Upper lobe of left lung (tissue), 6 donors: ENCODE measurements at regions not wholly inside any gene's neighbourhood (a gene's known extent, or its start where the extent isn't known, plus 50 kb on each side); places are given as distances from the start of the nearest gene placed in this dataset.
"Not testable (repeated sequence)": the region's sequence is repeated elsewhere in the genome, so short reads cannot be mapped to it uniquely, and the experiment has no call there.

Source experiments
- ATAC-seq, 2 donors: fragments of 200-7000 bp; cut with Tn5 transposase; one replicate each; pipeline ENCODE4 v1.9.1; 2022; ENCODE audit warnings: mild to moderate bottlenecking in 2 of 2, moderate library complexity in 2 of 2; ENCODE audit not compliant: low FRiP score in 2 of 2
- DNase-seq, 2 donors: peaks; one replicate each; pipeline ENCODE4 v3.0.0-alpha.2; 2019 to 2020
- H3K27ac ChIP-seq, 4 donors: fragments of 200-600 bp; sonication (generic); one replicate each; pipeline ENCODE4 v1.5.1; 2016 to 2019
- H3K27me3 ChIP-seq, 4 donors: fragments of 200-600 bp; sonication (generic); one replicate each; pipeline ENCODE4 v1.5.1; 2017 to 2019
- H3K36me3 ChIP-seq, 4 donors: fragments of 200-600 bp; sonication (generic); one replicate each; pipeline ENCODE4 v1.5.1; 2016 to 2019
- H3K4me1 ChIP-seq, 4 donors: fragments of 200-600 bp; sonication (generic); one replicate each; pipeline ENCODE4 v1.5.1; 2018 to 2019
- H3K4me3 ChIP-seq, 4 donors: fragments of 200-600 bp; sonication (generic); one replicate each; pipeline ENCODE4 v1.5.1; 2017 to 2019; ENCODE audit warnings: mild to moderate bottlenecking in 2 of 4, moderate library complexity in 1 of 4
- H3K9me3 ChIP-seq, 4 donors: fragments of 200-600 bp; sonication (generic); one replicate each; pipeline ENCODE4 v1.5.1; 2018 to 2019
- EP300 ChIP-seq, 4 donors: sonication (generic); formaldehyde crosslinking; IDR thresholded peaks; one replicate each; pipeline ENCODE4 v1.5.1; 2017; ENCODE audit warnings: antibody characterized with exemption in 4 of 4, control low read depth in 2 of 4
- POLR2A ChIP-seq, 4 donors: fragments of 450-650 bp; IDR thresholded peaks; one replicate each; pipeline ENCODE4 v1.5.1; 2016 to 2017; ENCODE audit warnings: antibody characterized with exemption in 4 of 4, mild to moderate bottlenecking in 2 of 4
- POLR2AphosphoS5 ChIP-seq, 2 donors: sonication (generic); formaldehyde crosslinking; IDR thresholded peaks; one replicate each; pipeline ENCODE4 v1.5.1; 2017; ENCODE audit warnings: antibody characterized with exemption in 2 of 2
- WGBS, 2 donors: methylation state at CpG; one replicate each; pipeline ENCODE4 v1.1.5; 2017 to 2018; 5-methylcytosine and 5-hydroxymethylcytosine counted together
- TF ChIP-seq, protein P1 (sequence below), 6 experiments: fragments of 450-650 bp in 4 of 6; fragments of 200-600 bp in 2 of 6; sonication (generic) in 2 of 6; IDR thresholded peaks; one replicate each; pipeline ENCODE4 v1.5.1; 2016 to 2019; ENCODE audit warnings: antibody characterized with exemption in 6 of 6
- donor health status: DM: no; HTN: no; CAD: no; lungs with moderate emphysema.
- donor health status: DM: no; HTN: yes; CAD: no; lungs with severe emphysema.

DNA sequence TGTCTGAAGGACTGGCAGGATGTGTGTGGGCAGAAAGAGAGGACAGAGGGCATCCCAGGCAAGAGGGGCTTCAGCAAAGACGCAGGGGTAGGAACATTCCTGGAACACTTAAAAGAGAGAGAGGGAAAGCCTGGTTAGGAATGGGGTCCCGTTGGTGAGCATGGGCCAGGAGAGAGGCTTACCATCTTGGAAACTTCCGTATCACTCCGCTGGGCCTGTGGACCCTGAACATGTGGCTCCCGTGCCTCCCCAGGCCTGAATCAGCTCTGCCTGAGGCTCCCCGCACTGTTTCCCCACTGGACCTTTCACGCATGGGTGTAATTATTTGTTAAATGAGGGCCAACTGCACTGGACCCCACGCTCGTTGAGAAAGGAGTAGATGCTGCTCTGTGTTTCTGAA lies 191.1 kb upstream of the GLI2 start:
- no peak overlapping the region for H3K4me3 ChIP-seq
- WGBS, 2 donors: 88 to 91% methylated on average over 9 of the region's 9 CpGs
- no peak for TF ChIP-seq EP300 (IDR thresholded peaks at IDR 0.05)
- TF ChIP-seq, protein P1, sequence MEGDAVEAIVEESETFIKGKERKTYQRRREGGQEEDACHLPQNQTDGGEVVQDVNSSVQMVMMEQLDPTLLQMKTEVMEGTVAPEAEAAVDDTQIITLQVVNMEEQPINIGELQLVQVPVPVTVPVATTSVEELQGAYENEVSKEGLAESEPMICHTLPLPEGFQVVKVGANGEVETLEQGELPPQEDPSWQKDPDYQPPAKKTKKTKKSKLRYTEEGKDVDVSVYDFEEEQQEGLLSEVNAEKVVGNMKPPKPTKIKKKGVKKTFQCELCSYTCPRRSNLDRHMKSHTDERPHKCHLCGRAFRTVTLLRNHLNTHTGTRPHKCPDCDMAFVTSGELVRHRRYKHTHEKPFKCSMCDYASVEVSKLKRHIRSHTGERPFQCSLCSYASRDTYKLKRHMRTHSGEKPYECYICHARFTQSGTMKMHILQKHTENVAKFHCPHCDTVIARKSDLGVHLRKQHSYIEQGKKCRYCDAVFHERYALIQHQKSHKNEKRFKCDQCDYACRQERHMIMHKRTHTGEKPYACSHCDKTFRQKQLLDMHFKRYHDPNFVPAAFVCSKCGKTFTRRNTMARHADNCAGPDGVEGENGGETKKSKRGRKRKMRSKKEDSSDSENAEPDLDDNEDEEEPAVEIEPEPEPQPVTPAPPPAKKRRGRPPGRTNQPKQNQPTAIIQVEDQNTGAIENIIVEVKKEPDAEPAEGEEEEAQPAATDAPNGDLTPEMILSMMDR (IDR thresholded peaks at IDR 0.05): no peak
- no peak for TF ChIP-seq POLR2AphosphoS5 (IDR thresholded peaks at IDR 0.05)
- TF ChIP-seq POLR2A (IDR thresholded peaks at IDR 0.05): no peak
- no peaks in the 10 kb centered on the region for H3K36me3 ChIP-seq
- no peaks in the 10 kb centered on the region for H3K9me3 ChIP-seq
- H3K4me1 ChIP-seq: peaks cover 5 to 13% (median 10%) of the 10 kb centered on the region in 4 donors
- no peak overlapping the region for H3K27ac ChIP-seq
- no peaks in the 10 kb centered on the region for H3K27me3 ChIP-seq
- DNase-seq: no peak
- ATAC-seq: no peak

DNA sequence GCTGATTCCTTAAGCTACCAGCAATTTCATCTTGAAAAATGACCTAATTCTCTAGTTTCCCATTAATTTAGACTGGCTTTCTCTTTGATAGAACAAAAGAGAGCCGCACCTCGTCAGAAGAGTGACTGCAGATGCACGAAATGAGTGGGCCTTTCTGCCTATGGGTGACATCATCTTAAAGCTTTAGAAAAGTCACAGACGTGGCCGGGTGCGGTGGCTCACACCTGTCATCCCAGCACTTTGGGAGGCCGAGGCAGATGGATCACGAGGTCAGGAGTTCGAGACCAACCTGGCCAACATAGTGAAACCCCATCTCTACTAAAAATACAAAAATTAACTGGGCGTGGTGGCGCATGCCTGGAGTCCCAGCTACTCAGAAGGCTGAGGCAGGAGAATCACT lies 190.7 kb upstream of the GLI2 start:
- not testable (repeated sequence) for H3K27ac ChIP-seq, DNase-seq

DNA sequence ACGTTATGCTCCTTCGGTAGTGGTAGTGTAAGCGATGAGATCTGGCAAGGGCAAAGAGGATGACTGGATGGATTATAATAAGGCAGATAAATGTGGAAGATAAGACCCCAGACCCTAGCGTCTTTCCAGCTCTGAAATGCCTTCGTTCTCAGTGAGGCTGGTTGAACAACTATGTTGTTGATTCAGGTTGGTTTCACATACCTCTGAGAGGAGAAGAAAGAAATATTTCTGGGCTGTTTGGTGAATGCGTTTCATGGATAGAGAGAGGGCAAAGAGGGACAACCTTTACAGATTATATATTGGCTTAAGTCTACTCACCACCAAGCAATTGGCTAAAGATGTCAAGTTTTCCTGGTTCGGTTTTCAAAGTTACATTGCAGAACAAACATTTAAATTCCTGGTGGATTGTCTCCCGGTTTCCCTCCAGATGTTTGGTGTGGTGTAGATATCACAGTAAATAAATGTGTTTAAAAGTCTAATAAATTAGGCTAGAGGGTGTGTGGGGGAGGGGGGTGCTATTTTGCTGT lies 190.1 kb upstream of the GLI2 start:
- TF ChIP-seq POLR2A (IDR thresholded peaks at IDR 0.05) (no peak), POLR2AphosphoS5 (IDR thresholded peaks at IDR 0.05) (no peak), EP300 (IDR thresholded peaks at IDR 0.05) (no peak)
- TF ChIP-seq, protein P1 (IDR thresholded peaks at IDR 0.05): no peak
- no peaks in the 10 kb centered on the region for H3K27me3 ChIP-seq
- DNase-seq (no peak), ATAC-seq (no peak)
- WGBS, 2 donors: 58 to 68% methylated on average over 8 of the region's 8 CpGs
- no peaks in the 10 kb centered on the region for H3K9me3 ChIP-seq
- H3K4me3 ChIP-seq: no peak overlapping the region
- H3K36me3 ChIP-seq: no peaks in the 10 kb centered on the region
- peak overlapping the region in 1 of 4 donors; percentile 46 for H3K27ac ChIP-seq
- H3K4me1 ChIP-seq: peaks cover 0 to 9% (median 5%) of the 10 kb centered on the region in 4 donors

More for the DNA sequence above, 190.7 kb upstream of the GLI2 start:
- H3K9me3 ChIP-seq, H3K4me3 ChIP-seq, ATAC-seq, H3K27me3 ChIP-seq, H3K4me1 ChIP-seq, H3K36me3 ChIP-seq: not testable (repeated sequence)
- WGBS, 2 donors: 93% methylated on average over 11 of the region's 11 CpGs

DNA sequence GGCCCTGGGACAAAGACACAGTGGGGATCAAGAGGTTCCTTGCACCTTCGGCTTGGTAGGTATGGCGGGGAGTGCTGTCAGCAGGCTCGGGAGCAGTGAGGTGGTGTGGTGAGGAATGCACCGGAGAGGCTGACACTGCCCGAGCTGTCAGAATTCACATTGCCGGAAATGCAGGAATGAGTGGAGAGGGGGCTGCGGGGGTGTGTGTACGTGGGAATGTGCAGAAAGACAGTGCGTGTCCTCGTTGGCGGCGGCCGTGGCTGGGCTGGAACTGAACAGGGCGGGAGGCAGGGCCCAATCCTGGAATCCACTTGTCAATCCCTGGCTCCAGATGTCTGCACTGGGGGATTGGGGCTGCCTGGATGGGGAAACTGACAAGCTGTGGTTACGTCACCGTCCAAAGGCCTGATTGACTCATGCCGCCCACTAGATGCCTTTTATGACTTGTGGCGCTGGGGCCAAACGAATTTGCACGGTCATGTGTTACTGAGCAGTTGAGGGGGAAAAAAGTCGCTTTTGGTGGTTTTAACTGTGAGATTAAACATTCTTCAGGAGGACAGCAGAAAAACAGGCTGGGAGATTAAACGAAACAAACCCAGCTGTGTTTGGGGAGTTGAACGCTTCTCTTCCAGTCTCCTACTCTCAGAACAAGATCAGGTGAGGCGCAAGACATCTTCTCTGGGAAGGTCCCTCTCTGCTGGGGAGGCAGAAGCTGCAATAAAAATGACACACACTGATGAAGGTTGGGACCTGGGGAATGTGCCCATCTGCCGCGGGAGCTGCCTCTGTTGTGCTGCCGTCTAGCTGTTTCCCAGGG lies 189.4 kb upstream of the GLI2 start:
- Histone ChIP-seq H3K9me3 (no peaks in the 10 kb centered on the region), H3K4me1 (peaks cover 0 to 2% (median 1%) of the 10 kb centered on the region in 4 donors), H3K27me3 (no peaks in the 10 kb centered on the region), H3K27ac (peak overlapping the region in 1 of 4 donors; percentile 46), H3K4me3 (no peak overlapping the region), H3K36me3 (no peaks in the 10 kb centered on the region)
- DNase-seq (peak; percentile 29 to 86), ATAC-seq (peak; percentile 16 to 76)
- TF ChIP-seq POLR2AphosphoS5 (IDR thresholded peaks at IDR 0.05) (peak in 1 of 2 donors; percentile 29), EP300 (IDR thresholded peaks at IDR 0.05) (no peak)
- whole genome bisulfite sequencing, 2 donors: 70 to 73% methylated on average over 24 to 27 of the region's 27 CpGs

DNA sequence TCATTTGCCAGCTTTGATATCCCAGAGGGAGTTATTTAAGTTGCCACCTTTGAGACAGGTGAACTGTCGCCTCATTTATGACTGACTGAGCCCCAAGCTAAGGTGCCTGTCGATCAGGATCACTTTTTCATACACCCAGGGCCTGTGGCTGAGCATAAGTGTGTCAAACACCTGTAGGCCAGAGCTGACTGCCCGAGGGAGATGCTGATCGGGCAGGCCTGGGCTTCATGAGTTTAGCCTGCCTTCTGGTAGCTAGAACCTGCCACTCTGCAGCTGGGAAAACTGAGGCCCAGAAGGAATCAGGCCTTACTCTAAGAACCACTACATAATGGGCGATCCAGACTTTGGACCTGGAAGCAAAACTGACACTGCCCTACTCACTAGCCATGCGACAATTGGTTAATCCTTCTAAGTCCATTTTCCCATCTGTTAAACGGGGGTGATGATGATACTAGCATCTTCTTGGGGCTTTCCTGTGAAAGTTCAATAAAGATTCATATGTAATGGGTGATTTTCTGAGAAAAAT lies 188.7 kb upstream of the GLI2 start:
- no peaks in the 10 kb centered on the region for H3K36me3 ChIP-seq
- no peak overlapping the region for H3K27ac ChIP-seq
- 92 to 95% methylated on average over 3 to 7 of the region's 7 CpGs for WGBS, 2 donors

More for the DNA sequence above, 188.7 kb upstream of the GLI2 start:
- Histone ChIP-seq H3K9me3 (no peaks in the 10 kb centered on the region), H3K4me1 (peaks cover 4 to 9% (median 4%) of the 10 kb centered on the region in 4 donors), H3K4me3 (no peak overlapping the region), H3K27me3 (no peaks in the 10 kb centered on the region)
- DNase-seq (no peak), ATAC-seq (no peak)
- TF ChIP-seq POLR2A (IDR thresholded peaks at IDR 0.05) (no peak), POLR2AphosphoS5 (IDR thresholded peaks at IDR 0.05) (no peak), EP300 (IDR thresholded peaks at IDR 0.05) (no peak)
- TF ChIP-seq, protein P1 (IDR thresholded peaks at IDR 0.05): no peak
